ENCODE measurements at regions not wholly inside any gene's neighbourhood (a gene's known extent, or its start where the extent isn't known, plus 50 kb on each side); places are given as distances from the start of the nearest gene placed in this dataset.
"Not testable (repeated sequence)": the region's sequence is repeated elsewhere in the genome, so short reads cannot be mapped to it uniquely, and the experiment has no call there.

- CTCF ChIA-PET = no interaction called here
- BruUV-seq (replicated peaks) = no TSS peak
- no peak for DNase-seq (ENCODE audit: unreplicated experiment)
- Mint-ChIP-seq H3K36me3 (ENCODE audit: insufficient read depth, unreplicated experiment) (no peaks in the 10 kb centered on the region), H3K27me3 (ENCODE audit: insufficient read depth, unreplicated experiment) (peaks cover 53% of the 10 kb centered on the region), H3K9me3 (ENCODE audit: unreplicated experiment) (no peaks in the 10 kb centered on the region), H3K4me1 (ENCODE audit: insufficient read depth, unreplicated experiment) (no peaks in the 10 kb centered on the region), H3K27ac (ENCODE audit: low read depth, unreplicated experiment) (no peak overlapping the region), H3K4me3 (ENCODE audit: unreplicated experiment) (no peak overlapping the region)
- TF ChIP-seq, protein P1, sequence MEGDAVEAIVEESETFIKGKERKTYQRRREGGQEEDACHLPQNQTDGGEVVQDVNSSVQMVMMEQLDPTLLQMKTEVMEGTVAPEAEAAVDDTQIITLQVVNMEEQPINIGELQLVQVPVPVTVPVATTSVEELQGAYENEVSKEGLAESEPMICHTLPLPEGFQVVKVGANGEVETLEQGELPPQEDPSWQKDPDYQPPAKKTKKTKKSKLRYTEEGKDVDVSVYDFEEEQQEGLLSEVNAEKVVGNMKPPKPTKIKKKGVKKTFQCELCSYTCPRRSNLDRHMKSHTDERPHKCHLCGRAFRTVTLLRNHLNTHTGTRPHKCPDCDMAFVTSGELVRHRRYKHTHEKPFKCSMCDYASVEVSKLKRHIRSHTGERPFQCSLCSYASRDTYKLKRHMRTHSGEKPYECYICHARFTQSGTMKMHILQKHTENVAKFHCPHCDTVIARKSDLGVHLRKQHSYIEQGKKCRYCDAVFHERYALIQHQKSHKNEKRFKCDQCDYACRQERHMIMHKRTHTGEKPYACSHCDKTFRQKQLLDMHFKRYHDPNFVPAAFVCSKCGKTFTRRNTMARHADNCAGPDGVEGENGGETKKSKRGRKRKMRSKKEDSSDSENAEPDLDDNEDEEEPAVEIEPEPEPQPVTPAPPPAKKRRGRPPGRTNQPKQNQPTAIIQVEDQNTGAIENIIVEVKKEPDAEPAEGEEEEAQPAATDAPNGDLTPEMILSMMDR (IDR thresholded peaks at IDR 0.05; ENCODE audit: unreplicated experiment) = no peak
- POLR2A ChIA-PET = no interaction called here
- intact Hi-C loops (cut with micrococcal nuclease) = no loop called here
Observed at GRCh38 chr1:143652187-143652586, 319.6 kb downstream of the FAM72C start.

GRCh38 chr1:143651350-143651992 is 320.3 kb downstream of the FAM72C start:
- POLR2A ChIA-PET = no interaction called here
- H3K9me3 Mint-ChIP-seq (ENCODE audit: unreplicated experiment) = no peaks in the 10 kb centered on the region

DNA sequence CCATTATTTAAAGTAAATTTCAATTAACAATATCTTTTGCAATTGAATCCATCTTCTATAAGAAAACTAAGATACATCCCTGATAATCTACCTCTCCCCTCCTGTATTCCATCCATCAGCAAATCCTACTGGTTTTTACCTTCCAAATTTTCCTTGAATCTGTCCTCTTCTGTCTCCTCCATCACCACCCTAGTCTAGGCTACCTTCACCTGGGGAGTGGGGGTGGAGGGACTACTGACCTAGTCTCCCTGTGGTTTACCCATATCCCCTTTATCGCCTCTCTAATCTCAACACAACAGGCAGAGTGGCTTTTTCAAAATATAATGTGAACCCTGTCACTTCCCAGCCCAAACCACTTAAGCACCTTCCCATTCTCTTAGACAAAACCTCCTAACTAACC is 327.8 kb downstream of the FAM72C start:
- BruUV-seq (replicated peaks); H3K36me3 Mint-ChIP-seq (ENCODE audit: insufficient read depth, unreplicated experiment); H3K4me1 Mint-ChIP-seq (ENCODE audit: insufficient read depth, unreplicated experiment); DNase-seq (ENCODE audit: unreplicated experiment); POLR2A ChIA-PET; intact Hi-C loops (cut with micrococcal nuclease); H3K4me3 Mint-ChIP-seq (ENCODE audit: unreplicated experiment); H3K27ac Mint-ChIP-seq (ENCODE audit: low read depth, unreplicated experiment); CTCF ChIA-PET; H3K9me3 Mint-ChIP-seq (ENCODE audit: unreplicated experiment): not testable (repeated sequence)
- peaks cover 55% of the 10 kb centered on the region for H3K27me3 Mint-ChIP-seq (ENCODE audit: insufficient read depth, unreplicated experiment)

More at GRCh38 chr1:143651350-143651992, 320.3 kb downstream of the FAM72C start:
- no peaks in the 10 kb centered on the region for H3K4me1 Mint-ChIP-seq (ENCODE audit: insufficient read depth, unreplicated experiment)
- BruUV-seq (replicated peaks) = no TSS peak
- H3K36me3 Mint-ChIP-seq (ENCODE audit: insufficient read depth, unreplicated experiment) = no peaks in the 10 kb centered on the region
- TF ChIP-seq, protein P1 (IDR thresholded peaks at IDR 0.05; ENCODE audit: unreplicated experiment) = no peak
- H3K27me3 Mint-ChIP-seq (ENCODE audit: insufficient read depth, unreplicated experiment) = peaks cover 54% of the 10 kb centered on the region
- DNase-seq (ENCODE audit: unreplicated experiment) = no peak
- H3K27ac Mint-ChIP-seq (ENCODE audit: low read depth, unreplicated experiment) = no peak overlapping the region
- CTCF ChIA-PET = no interaction called here
- no peak overlapping the region for H3K4me3 Mint-ChIP-seq (ENCODE audit: unreplicated experiment)
- intact Hi-C loops (cut with micrococcal nuclease) = no loop called here

DNA sequence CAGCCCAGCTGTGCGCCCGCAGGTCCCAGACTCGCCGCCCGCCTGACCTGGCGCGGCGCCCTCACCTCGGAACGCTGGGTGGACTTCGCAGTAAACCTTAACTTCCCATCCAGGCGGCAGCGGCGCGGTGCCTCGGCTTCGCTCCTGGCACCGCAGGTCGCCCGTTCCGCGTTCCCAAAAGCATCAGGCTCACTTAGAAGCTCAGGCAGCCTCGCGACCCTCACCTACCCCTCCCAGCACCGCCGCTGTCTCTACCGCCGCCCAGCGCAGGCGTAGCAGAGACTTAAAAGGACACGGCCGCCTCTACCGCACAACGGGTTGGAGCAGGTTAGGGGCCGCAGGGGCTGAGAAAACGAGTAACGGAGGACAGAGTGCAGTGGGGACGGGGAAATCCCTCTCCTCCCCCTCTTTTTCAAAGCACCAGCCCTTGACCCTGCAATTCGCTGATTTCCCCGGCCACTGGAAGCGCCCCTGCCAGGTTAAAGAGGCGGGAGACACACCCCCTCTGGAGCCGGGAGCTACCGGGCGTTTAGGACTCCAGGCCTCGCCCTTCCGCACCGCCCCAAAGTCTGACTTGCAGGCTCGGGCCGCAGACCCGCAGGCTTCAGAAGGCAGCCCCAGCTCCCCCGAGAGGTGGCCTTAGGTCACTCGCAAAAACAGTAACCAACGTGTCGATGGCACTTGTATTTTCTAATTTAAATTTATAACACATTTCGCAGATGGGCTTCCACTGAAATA is 328.5 kb downstream of the FAM72C start:
- peaks cover 47% of the 10 kb centered on the region for H3K27me3 Mint-ChIP-seq (ENCODE audit: insufficient read depth, unreplicated experiment)
- intact Hi-C loops (cut with micrococcal nuclease) = no loop called here
- no peaks in the 10 kb centered on the region for H3K4me1 Mint-ChIP-seq (ENCODE audit: insufficient read depth, unreplicated experiment)
- no peak overlapping the region for H3K4me3 Mint-ChIP-seq (ENCODE audit: unreplicated experiment)
- DNase-seq (ENCODE audit: unreplicated experiment) = no peak
- TF ChIP-seq, protein P1 (IDR thresholded peaks at IDR 0.05; ENCODE audit: unreplicated experiment) = no peak
- no peak overlapping the region for H3K27ac Mint-ChIP-seq (ENCODE audit: low read depth, unreplicated experiment)
- H3K36me3 Mint-ChIP-seq (ENCODE audit: insufficient read depth, unreplicated experiment) = no peaks in the 10 kb centered on the region
- ChIA-PET POLR2A (no interaction called here), CTCF (no interaction called here)
- no TSS peak for BruUV-seq (replicated peaks)
- no peaks in the 10 kb centered on the region for H3K9me3 Mint-ChIP-seq (ENCODE audit: unreplicated experiment)
